Fibroblast of pulmonary artery (primary cell): ENCODE measurements at regions not wholly inside any gene's neighbourhood (a gene's known extent, or its start where the extent isn't known, plus 50 kb on each side); places are given as distances from the start of the nearest gene placed in this dataset.

Experiments
- DNase-seq: peaks from one replicate; pipeline ENCODE4 v3.0.0-alpha.2; 2010; ENCODE audit warnings: low read depth
- H3K4me3 ChIP-seq: replicated peaks from 2 replicates; pipeline ENCODE4 v1.5.1; 2011; ENCODE audit warnings: low read depth, mild to moderate bottlenecking, control low read depth, low read length, moderate library complexity
- CTCF ChIP-seq: IDR thresholded peaks from 2 replicates; pipeline ENCODE4 v1.5.1; 2011; ENCODE audit warnings: mild to moderate bottlenecking, control low read depth, low read length, inconsistent platforms; ENCODE audit errors: missing control alignments

DNA sequence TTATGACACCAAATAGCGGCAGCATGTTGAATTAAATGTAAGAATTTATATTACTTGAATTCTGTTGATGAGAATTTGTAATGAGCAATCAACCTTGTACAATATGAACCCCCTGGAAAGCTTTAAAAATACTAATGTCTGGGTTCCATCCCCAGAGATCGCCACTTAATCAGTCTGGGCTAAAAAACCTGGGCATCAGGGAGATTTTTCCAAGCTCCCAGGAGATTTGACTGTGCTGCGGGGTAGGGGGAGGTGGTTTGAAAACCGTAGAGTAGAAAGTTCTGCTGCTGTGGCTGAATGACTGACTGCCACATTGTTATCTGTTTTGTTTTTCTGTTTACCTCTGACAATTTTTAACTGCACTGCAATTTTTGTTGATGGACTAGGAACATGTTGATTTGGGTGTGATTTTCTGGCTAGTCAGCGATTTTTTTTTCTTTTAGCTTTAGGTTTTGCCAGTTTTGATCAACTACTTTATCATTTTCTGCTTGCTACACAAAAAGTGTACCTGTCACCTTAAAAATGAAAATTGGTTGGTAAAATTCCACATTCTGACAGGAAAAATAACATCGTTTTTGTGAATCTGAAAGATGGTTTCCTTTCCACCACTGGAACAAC lies 79.3 kb downstream of the PCTP start:
- DNase-seq: no peak
- no peak for TF ChIP-seq CTCF
- no peak overlapping the region for H3K4me3 ChIP-seq

DNA sequence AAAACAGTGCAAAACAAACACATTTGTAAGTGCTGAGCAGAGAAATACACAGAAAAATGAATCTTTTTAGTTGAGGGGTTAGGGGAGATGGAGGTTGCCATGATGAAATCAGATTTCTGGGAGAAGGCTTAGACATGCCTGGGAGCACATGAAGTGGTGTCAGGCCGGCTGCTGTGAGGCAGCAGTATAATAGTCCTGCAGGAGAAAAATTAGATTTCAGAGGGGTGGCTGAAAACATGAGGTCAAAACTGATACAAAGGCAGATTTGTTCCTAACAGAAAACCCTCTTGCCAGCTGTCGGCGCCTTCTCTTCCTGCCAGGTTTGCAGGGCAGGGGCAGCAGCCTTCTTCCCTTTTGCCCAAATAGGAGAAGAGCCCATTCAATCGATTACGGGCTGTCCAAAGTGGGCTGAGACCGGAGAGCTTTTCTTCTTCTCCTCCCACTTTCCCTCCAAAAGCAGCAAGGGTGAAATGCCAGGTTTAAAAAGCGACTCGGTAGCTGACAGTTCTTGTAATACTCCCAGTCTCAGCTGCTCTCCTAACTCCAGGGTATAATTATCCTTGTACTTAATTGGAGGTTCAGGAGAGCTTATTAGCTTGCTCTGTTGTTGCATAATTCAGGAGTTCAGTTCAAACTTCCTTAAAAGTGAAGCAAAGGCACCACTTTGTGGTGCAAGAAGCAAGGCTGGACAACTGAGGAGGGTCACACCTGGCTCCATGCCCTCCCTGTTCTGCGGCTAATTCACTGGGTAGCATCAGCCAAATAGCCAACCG lies 80.0 kb downstream of the PCTP start:
- no peak for DNase-seq
- H3K4me3 ChIP-seq: no peak overlapping the region
- TF ChIP-seq CTCF: no peak

DNA sequence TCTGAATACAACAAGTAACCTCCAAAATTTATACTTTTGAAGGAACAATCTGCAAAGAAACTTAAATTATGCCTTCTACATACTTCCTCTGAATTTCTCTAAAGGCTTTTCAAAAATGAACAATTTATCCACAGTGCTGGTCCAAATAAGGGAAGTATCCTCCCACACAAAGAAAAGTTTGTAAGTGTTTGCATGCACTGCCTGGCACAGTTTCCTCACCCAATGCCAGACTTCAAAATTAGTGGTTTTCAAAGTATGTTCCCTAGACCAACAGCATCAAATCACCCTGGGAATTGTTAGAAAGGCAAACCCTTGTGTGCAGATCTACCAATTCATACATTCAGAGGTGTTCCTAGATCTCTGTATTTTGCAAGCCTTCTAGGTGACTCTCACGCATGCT lies 82.5 kb downstream of the PCTP start:
- no peak overlapping the region for H3K4me3 ChIP-seq
- no peak for TF ChIP-seq CTCF
- no peak for DNase-seq

GRCh38 chr17:55842405-55843158 lies 91.7 kb downstream of the PCTP start:
- no peak for DNase-seq
- TF ChIP-seq CTCF: no peak
- no peak overlapping the region for H3K4me3 ChIP-seq

- no peak overlapping the region for H3K4me3 ChIP-seq
- no peak for TF ChIP-seq CTCF
- DNase-seq: no peak
Observed at GRCh38 chr17:55843785-55844184, 92.9 kb downstream of the PCTP start.

DNA sequence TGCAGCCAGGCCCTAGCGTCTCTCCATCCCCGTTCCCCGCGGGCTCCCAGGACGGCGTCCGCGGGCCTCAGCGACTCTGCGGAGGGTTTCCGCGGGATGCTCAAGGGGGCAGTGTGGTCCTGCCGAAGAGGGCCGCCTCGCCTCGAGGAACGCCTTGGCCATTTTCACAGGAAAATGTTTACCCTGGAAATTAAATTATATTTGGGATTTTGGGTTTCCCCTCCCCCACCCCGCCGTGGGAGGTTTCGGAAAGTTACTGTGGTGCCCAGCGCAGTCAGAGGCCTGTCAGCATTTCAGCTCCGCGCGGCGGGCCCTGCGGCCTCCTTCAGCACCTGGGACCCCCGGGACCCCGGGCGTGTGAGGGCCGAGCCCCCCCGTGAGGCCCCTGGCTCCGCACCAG lies 94.5 kb downstream of the PCTP start:
- peak; percentile 53 for TF ChIP-seq CTCF
- peak; percentile 42 for DNase-seq
- H3K4me3 ChIP-seq: no peak overlapping the region
